ENCODE measurements at regions not wholly inside any gene's neighbourhood (a gene's known extent, or its start where the extent isn't known, plus 50 kb on each side); places are given as distances from the start of the nearest gene placed in this dataset.

GRCh38 chr9:115614326-115614999, 496.5 kb upstream of the TNC start:
- no TSS peak for BruUV-seq (replicated peaks)
- Histone ChIP-seq H3K27me3 (ENCODE audit: control insufficient read depth, insufficient read depth, low read length) (no peaks in the 10 kb centered on the region), H3K36me3 (ENCODE audit: control insufficient read depth, insufficient read depth, low read length) (no peaks in the 10 kb centered on the region), H3K4me1 (ENCODE audit: control insufficient read depth, insufficient read depth, low read length) (no peaks in the 10 kb centered on the region), H3K27ac (ENCODE audit: low read length) (peak overlapping the region; percentile 24), H3K4me3 (ENCODE audit: low read depth in 2 of 2, low read length in 2 of 2) (no peak overlapping the region), H3K9me3 (ENCODE audit: control insufficient read depth, insufficient read depth, low read depth, low read length) (no peaks in the 10 kb centered on the region)
- DNase-seq (ENCODE audit: low read depth, low spot score) (no peak), ATAC-seq (no peak)
- TF ChIP-seq, protein P1, sequence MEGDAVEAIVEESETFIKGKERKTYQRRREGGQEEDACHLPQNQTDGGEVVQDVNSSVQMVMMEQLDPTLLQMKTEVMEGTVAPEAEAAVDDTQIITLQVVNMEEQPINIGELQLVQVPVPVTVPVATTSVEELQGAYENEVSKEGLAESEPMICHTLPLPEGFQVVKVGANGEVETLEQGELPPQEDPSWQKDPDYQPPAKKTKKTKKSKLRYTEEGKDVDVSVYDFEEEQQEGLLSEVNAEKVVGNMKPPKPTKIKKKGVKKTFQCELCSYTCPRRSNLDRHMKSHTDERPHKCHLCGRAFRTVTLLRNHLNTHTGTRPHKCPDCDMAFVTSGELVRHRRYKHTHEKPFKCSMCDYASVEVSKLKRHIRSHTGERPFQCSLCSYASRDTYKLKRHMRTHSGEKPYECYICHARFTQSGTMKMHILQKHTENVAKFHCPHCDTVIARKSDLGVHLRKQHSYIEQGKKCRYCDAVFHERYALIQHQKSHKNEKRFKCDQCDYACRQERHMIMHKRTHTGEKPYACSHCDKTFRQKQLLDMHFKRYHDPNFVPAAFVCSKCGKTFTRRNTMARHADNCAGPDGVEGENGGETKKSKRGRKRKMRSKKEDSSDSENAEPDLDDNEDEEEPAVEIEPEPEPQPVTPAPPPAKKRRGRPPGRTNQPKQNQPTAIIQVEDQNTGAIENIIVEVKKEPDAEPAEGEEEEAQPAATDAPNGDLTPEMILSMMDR (IDR thresholded peaks at IDR 0.05) = no peak
- TF ChIP-seq POLR2AphosphoS5 (IDR thresholded peaks at IDR 0.05; ENCODE audit: low read depth, low read length) (no peak), SIN3A (IDR thresholded peaks at IDR 0.05; ENCODE audit: borderline replicate concordance, insufficient read depth, low read depth, low read length) (no peak), TCF7L2 (IDR thresholded peaks at IDR 0.05; ENCODE audit: low read depth, low read length) (no peak)
- TF ChIP-seq, protein P2, sequence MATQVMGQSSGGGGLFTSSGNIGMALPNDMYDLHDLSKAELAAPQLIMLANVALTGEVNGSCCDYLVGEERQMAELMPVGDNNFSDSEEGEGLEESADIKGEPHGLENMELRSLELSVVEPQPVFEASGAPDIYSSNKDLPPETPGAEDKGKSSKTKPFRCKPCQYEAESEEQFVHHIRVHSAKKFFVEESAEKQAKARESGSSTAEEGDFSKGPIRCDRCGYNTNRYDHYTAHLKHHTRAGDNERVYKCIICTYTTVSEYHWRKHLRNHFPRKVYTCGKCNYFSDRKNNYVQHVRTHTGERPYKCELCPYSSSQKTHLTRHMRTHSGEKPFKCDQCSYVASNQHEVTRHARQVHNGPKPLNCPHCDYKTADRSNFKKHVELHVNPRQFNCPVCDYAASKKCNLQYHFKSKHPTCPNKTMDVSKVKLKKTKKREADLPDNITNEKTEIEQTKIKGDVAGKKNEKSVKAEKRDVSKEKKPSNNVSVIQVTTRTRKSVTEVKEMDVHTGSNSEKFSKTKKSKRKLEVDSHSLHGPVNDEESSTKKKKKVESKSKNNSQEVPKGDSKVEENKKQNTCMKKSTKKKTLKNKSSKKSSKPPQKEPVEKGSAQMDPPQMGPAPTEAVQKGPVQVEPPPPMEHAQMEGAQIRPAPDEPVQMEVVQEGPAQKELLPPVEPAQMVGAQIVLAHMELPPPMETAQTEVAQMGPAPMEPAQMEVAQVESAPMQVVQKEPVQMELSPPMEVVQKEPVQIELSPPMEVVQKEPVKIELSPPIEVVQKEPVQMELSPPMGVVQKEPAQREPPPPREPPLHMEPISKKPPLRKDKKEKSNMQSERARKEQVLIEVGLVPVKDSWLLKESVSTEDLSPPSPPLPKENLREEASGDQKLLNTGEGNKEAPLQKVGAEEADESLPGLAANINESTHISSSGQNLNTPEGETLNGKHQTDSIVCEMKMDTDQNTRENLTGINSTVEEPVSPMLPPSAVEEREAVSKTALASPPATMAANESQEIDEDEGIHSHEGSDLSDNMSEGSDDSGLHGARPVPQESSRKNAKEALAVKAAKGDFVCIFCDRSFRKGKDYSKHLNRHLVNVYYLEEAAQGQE (IDR thresholded peaks at IDR 0.05; ENCODE audit: insufficient read depth in 1 of 2, low read depth in 2 of 2, low read length in 1 of 2) = no peak
- intact Hi-C loops (cut with micrococcal nuclease; ENCODE audit: unreplicated experiment) (no loop called here), in situ Hi-C loops (cut with HindIII; ENCODE audit: low pct_unique_long_range_greater_than_20kb, low sequenced_read_pairs) (no loop called here)
- ChIA-PET POLR2A (no interaction called here), CTCF (no interaction called here)

DNA sequence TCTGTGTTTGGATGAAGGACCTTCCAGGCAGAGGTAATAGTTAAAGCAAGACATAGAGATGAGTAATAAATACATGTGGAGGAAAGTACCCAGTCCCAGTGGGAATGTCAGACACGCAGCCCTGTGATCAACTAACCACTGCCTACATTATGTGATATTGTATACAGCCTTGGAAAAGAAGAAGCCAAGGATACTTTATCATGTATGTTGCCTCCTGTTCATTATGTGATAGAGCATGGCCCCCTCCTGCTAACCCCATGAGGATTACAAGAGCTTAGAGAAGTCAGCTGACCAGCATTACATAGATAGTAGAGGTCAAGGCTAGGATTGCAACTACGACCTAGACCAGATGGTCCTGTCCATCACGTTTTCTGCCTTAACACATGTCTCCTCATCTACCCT, 497.0 kb upstream of the TNC start:
- in situ Hi-C loops (cut with HindIII; ENCODE audit: low pct_unique_long_range_greater_than_20kb, low sequenced_read_pairs) (no loop called here), intact Hi-C loops (cut with micrococcal nuclease; ENCODE audit: unreplicated experiment) (no loop called here)
- no TSS peak for BruUV-seq (replicated peaks)
- CTCF ChIA-PET = no interaction called here
- H3K9me3 ChIP-seq (ENCODE audit: control insufficient read depth, insufficient read depth, low read depth, low read length) = no peaks in the 10 kb centered on the region
- DNase-seq (ENCODE audit: low read depth, low spot score) (no peak), ATAC-seq (no peak)
- no peaks in the 10 kb centered on the region for H3K4me1 ChIP-seq (ENCODE audit: control insufficient read depth, insufficient read depth, low read length)
- H3K36me3 ChIP-seq (ENCODE audit: control insufficient read depth, insufficient read depth, low read length) = no peaks in the 10 kb centered on the region
- H3K27me3 ChIP-seq (ENCODE audit: control insufficient read depth, insufficient read depth, low read length) = no peaks in the 10 kb centered on the region
- H3K27ac ChIP-seq (ENCODE audit: low read length) = peak overlapping the region; percentile 24
- no peak overlapping the region for H3K4me3 ChIP-seq (ENCODE audit: low read depth in 2 of 2, low read length in 2 of 2)
- POLR2A ChIA-PET = no interaction called here
- TF ChIP-seq, protein P2 (IDR thresholded peaks at IDR 0.05; ENCODE audit: insufficient read depth in 1 of 2, low read depth in 2 of 2, low read length in 1 of 2) = no peak
- TF ChIP-seq POLR2AphosphoS5 (IDR thresholded peaks at IDR 0.05; ENCODE audit: low read depth, low read length) = no peak
- TF ChIP-seq SIN3A (IDR thresholded peaks at IDR 0.05; ENCODE audit: borderline replicate concordance, insufficient read depth, low read depth, low read length) = no peak
- TF ChIP-seq, protein P1 (IDR thresholded peaks at IDR 0.05) = no peak
- no peak for TF ChIP-seq TCF7L2 (IDR thresholded peaks at IDR 0.05; ENCODE audit: low read depth, low read length)
